ENCODE measurements at regions not wholly inside any gene's neighbourhood (a gene's known extent, or its start where the extent isn't known, plus 50 kb on each side); places are given as distances from the start of the nearest gene placed in this dataset.

DNA sequence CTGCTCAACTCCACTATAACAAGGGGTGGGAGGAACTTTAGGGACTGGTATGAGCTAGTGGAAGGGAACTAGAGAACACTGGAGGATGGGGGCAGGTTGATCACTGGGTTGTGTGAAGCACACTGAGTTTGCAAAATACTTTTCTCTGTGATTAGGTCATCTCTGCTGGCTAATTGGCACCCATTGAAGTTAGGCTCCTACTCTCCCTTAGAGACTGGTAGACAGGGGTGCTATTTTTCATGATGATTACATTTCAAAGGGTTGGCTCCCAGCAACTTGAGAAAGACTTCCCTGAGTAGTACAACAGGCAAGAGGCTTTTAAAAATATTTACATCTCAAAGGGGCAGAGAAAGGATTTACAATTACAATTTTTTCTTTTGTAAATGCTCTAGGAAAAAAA, 50.4 kb upstream of the MTAP start:
- H3K9me3 Mint-ChIP-seq (ENCODE audit: unreplicated experiment), result no peaks in the 10 kb centered on the region
- H3K36me3 Mint-ChIP-seq (ENCODE audit: low read depth, unreplicated experiment), result no peaks in the 10 kb centered on the region
- H3K4me1 Mint-ChIP-seq (ENCODE audit: unreplicated experiment), result peaks cover 18% of the 10 kb centered on the region
- no peak overlapping the region for H3K27ac Mint-ChIP-seq (ENCODE audit: unreplicated experiment)
- no peaks in the 10 kb centered on the region for H3K27me3 Mint-ChIP-seq (ENCODE audit: unreplicated experiment)
- TF ChIP-seq CTCF (IDR thresholded peaks at IDR 0.05; ENCODE audit: unreplicated experiment), result no peak
- no peak for DNase-seq (ENCODE audit: low spot score)
- no peak overlapping the region for H3K4me3 Mint-ChIP-seq (ENCODE audit: unreplicated experiment)
